Head of caudate nucleus (tissue), 42 donors: ENCODE measurements at regions not wholly inside any gene's neighbourhood (a gene's known extent, or its start where the extent isn't known, plus 50 kb on each side); places are given as distances from the start of the nearest gene placed in this dataset.

Experiments used
- DNase-seq, 42 donors: peaks; one replicate each; pipeline versions ENCODE4 v3.0.0 to v3.0.0-alpha.2; 2020 to 2021; ENCODE audit warnings: mixed read lengths in 7 of 42
- intact Hi-C: fragments of 100-400 bp; cut with DNase I; formaldehyde crosslinking; loops from one replicate; pipeline ENCODE4 v1.15.0; 2022

- intact Hi-C loops, result no loop called here
- no peak for DNase-seq
These were observed 93.1 kb upstream of the PGBD5 start for GRCh38 chr1:230519246-230519645.

DNA sequence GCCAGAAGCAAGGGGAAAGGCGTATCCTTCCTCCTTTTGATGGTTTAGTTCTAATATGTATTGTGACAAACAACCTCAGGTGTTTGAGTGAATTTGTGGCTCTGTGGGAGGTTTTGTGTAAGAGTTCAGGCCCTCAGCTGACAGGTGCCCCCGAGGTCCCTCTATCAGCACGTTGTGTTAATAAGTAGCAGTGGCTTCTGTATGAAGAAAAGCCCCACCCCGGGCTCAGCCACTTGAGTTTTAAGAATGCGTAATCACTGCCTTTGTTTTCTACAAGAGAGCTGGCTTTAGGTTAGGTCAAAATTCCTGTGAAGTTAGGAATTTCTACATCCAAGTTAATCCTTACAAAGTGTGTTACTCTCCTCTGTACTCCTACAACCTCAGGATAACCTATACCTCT is 92.4 kb upstream of the PGBD5 start:
- intact Hi-C loops, result no loop called here
- DNase-seq, result no peak

DNA sequence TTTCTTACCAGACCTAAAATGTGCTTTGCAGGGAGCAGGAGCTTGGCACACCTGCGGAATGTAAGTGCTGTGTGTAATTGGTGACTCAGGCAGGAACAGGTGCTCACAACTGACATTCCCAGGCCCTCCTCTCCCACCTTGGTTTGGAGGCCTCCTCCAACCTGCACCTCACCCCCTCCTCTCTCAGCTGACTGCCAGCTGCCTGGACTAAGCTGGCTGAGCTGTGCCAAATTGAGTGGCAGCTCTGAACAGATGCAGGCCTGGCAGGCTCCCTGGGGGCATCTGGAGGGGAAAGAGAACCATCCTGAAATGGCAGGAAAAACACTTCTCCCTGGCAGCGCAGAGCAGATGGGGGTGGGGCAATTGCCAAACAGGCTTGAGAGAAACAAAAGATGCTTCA is 91.7 kb upstream of the PGBD5 start:
- intact Hi-C loops, result no loop called here
- peak in 32 of 42 donors; percentile 13 to 80 (median 29) for DNase-seq

- intact Hi-C loops, result no loop called here
- DNase-seq, result peak in 2 of 42 donors; percentile 4 to 48
These were observed 91.2 kb upstream of the PGBD5 start for GRCh38 chr1:230517326-230517725.

DNA sequence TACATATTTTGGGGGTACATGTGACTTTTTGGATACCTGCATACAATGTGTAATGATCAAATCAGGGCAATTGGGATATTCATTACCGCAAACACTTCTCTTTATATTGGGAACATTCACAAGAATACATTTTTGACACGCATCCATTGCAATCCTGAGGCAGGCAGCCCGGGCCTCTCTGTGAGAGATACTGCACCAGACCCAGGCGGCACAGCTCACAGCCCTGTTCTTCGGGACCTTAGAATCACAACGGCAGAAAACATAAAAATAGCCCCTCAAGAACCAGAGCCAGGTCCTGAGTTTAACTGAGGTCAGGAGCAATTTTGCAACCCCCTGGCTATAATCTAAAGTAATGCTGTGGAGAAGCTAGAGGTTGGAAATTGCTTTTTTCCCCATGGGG is 90.8 kb upstream of the PGBD5 start:
- no peak for DNase-seq
- intact Hi-C loops, result no loop called here

- DNase-seq, result no peak
- intact Hi-C loops, result no loop called here
These were observed 89.5 kb upstream of the PGBD5 start for GRCh38 chr1:230515451-230516145.

DNA sequence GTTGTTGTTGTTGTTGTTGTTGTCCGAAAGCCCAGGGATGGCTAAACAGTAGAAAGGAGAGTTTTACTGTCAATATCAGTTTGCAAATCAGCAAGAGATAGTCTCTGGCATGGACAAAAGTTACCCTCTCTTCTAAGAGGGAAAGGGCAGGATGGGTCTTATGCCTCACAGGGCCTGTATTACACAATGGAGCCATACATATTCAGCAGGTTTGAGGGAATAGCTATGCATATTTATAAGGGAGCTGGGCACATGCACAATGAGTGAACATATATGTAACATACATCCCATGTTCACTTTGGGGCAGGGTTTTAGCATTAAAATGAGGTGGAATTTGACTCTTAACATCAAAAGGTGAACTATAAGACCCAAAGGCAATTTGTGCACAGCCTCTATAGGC is 84.4 kb upstream of the PGBD5 start:
- intact Hi-C loops, result no loop called here
- DNase-seq, result no peak

DNA sequence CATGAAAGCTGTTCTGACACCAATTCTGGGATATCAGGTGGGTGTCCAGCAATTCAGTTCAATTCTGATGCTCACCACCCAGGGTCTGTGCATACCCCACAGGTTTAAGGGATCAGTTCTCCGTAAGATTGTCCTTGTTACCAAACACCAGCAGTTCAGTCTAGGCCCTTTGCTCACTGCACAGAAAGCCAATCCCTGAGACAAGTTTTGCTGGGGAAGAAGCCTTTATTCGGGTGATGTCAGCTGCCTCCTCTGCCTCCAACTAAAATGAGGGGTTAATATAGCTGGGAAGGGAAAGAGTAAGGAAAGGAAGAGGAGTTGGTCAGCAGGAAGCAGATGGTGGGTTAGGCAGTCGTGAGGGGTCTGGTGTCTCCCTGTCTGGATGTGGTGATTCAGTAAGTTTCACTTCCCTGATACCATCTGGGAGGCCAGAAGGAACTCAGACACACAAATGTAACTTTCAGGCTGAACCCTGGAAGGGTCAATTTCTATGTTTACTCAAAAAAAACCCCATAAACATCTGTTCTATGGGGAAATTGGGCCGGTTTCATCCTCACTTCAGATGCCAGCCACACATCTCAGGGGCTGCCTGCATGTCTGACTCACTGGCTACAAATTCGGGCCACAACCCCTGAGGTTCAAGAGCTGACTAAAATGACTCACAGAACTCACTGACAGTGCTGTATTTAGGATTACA is 83.3 kb upstream of the PGBD5 start:
- no peak for DNase-seq

DNA sequence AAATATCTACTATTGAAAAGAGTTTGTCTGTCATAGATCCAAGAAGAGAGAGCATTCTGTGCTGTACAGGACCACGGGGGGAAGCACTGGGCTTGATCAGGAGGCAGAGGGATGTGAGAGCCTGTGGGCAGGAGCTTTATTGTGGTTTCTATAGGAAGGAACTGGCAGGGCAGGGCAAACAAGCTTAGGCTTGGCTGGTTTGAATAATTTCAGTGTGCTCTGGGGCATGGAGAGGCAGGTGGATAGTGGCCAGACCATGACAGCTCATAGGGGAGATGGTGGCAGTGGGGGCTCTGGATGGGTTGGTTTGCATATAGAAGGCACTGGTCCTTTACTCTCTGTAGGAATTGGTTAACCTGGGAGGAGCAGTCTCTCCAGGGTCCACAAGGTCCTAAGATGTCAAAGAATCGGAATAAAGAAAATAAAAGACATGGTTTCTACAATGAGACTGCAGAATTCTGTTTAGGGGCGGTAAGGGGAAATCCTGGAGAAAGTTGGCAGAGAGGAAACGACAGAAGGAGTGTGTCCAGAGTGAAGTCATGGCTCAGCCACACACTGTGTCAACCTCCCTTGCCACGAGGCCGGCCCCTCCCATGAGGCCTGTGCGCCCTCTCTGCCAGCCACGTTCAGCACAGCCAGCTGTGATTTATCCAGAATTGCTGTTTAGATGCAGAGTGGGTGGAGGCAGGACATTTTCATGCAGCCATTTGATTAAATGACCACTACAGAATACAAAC is 81.7 kb upstream of the PGBD5 start:
- intact Hi-C loops, result no loop called here
- peak; percentile 31 to 88 (median 70) for DNase-seq

More for the DNA sequence above, 83.3 kb upstream of the PGBD5 start:
- intact Hi-C loops, result no loop called here

DNA sequence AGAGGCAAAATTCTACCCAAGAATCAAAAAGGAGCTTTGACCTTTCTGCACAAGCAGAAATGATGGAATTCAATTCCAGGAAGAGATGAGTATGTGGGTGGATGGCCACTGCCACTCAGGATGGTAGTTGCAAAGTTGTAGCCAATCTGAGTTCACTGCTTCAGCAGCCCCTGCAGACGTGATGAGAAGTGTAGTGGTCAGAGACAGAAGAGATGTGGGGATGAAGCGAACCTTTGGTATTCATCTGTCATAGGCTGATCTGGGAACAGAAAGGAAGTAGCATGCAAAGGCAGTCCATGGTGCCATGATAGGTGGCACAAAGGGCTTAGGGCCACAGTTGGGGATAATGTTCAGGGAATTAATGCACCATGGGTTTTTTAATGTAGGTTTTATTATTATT is 81.1 kb upstream of the PGBD5 start:
- intact Hi-C loops, result no loop called here
- no peak for DNase-seq

GRCh38 chr1:230506451-230506850 is 80.3 kb upstream of the PGBD5 start:
- DNase-seq, result no peak
- intact Hi-C loops, result no loop called here

DNA sequence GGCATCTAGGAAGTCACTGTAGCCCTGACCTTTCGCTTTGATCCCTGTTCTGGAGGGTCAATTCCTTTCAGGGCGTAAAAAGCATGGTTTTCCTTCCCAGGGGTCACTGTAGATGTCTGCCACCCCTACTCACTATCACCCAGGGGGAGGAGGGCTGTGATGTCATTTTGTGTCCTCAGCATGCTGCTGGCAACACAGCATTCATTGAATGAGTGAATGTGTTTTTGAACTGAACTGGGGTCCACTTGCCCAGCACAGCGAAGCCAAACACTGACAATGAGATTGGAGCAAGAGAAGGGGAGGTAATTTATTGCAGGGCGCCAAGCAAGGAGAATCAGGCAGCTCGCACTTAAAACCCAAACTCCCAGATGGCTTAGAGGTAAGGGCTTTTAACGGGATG is 78.2 kb upstream of the PGBD5 start:
- intact Hi-C loops, result no loop called here
- no peak for DNase-seq

- no peak for DNase-seq
- intact Hi-C loops, result no loop called here
These were observed 77.6 kb upstream of the PGBD5 start for GRCh38 chr1:230503726-230504125.

DNA sequence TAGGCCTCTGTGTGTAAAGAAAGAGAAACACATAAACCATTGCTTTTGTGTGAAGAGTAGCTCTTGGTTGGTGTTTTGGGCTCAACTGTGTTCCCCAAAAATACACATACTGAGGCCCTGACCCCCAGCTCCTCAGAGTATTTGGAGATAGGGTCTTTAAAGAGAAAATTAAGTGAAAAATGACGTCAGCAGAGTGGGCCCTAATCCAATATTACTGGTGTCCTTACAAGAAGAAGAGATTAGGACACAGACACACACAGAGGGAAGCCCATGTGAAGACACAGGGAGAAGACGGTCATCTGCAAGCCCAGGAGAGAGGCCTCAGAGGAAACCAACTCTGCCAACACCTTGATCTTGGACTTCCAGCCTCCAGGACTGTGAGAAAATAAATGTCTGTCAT is 76.9 kb upstream of the PGBD5 start:
- intact Hi-C loops, result no loop called here
- DNase-seq, result no peak

DNA sequence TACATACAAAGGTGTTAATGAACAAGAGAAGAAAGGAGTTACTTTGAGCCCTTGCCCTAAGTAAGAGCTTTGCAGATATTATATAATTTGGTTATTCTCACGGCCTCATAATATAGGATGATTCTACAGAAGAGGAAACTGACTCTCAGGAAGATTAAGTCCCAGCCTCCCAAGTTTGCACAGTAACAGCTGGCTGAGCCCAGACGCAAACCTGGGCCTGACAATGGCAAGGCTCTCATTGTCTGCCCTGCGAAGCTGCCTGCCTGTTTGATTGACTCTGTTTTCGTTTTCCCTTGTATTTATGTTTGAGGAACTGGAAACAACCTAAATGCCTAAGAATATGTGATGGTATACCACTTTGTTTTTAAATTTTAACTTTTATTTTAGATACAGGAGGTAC is 76.2 kb upstream of the PGBD5 start:
- no peak for DNase-seq
- intact Hi-C loops, result no loop called here

DNA sequence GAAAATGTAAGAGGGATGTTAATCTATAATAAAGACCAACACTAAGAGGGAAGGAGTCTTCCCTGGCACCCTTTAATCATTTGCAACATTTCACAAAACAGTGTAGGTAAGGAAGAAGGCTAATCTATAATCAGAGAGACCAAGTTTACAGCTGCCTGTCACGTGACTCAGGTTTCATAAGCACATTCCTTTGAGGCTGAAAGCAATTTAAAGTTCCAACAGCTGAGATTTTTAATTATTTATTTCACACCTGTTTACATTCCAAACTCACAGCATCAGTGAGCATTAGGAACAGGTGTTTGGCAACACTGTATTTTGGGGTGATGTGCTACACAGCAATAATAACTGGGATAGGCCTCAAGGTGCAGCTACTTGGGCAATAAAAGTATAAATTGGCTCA is 75.7 kb upstream of the PGBD5 start:
- DNase-seq, result no peak
- intact Hi-C loops, result no loop called here

DNA sequence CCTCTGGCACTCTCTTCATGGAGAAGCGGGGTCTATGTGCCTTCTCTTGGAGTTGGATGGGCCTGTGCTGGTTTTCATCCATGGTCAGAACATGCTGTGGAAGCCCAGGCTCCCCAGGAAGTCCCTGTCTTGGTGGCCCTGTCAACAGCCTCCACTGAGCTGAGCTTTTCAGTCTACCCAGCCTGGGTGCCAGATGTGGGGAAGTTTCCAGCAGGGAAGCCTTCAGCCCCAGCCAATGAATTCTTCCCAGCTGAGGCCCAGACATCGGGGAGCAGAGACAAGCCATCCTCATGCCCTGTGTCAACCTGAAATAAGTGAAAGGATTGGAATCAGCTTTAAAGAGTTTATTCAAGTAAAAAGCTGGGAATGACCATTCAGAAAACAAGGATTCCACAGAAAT is 75.1 kb upstream of the PGBD5 start:
- intact Hi-C loops, result no loop called here
- no peak for DNase-seq

DNA sequence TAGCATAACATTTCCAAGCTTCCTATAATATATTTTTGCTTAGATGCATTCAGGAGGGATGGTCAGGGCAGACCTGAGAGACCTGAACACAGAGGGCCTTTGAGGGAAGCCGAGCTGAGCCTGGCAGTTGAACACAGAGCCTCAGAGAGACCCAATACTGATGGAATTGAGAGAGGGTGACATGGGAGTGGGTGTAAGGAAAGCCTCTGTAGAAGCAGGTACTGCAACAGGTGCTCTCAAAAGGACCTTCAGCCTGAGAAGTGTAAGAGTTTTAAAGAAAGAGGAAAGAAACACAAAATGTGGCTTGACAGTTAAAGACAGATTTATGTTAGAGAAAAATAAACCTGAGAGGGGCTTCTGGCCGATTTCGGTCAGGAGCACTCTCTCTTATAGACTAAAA is 73.9 kb upstream of the PGBD5 start:
- DNase-seq, result no peak
- intact Hi-C loops, result no loop called here

GRCh38 chr1:230499496-230499895 is 73.4 kb upstream of the PGBD5 start:
- DNase-seq, result peak in 13 of 42 donors; percentile 8 to 68 (median 33)
- intact Hi-C loops, result no loop called here

DNA sequence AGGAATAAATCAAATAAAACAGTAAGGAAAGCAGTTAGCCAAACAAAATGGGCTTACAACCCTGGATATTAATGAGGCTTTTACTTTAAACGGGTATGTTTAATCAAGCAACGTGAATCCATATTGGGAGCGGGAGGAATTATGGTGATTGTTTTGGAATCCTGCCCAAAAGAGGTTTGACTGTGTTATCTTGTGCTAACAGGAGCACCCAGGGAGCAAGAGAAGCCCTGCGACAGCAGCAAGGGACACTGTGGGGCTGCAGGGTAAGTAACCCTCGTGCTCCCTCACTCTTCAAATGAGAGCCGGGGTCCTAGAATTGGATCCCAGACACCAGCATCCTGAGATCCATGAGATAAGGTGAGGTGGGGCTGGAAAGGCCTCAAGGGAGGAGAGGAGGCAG is 72.6 kb upstream of the PGBD5 start:
- intact Hi-C loops, result no loop called here
- no peak for DNase-seq

GRCh38 chr1:230496451-230496850 is 70.3 kb upstream of the PGBD5 start:
- intact Hi-C loops, result no loop called here
- DNase-seq, result no peak
